GM23338 (cell line): ENCODE measurements at regions not wholly inside any gene's neighbourhood (a gene's known extent, or its start where the extent isn't known, plus 50 kb on each side); places are given as distances from the start of the nearest gene placed in this dataset.
A peak's percentile ranks its signal among the peaks of the same experiment; 100 is the strongest.

ENCODE experiments used
- ATAC-seq: fragments of 200-7000 bp; cut with Tn5 transposase; 3 replicates; pipeline ENCODE4 v1.9.1; 2020
- DNase-seq: peaks from one replicate; pipeline ENCODE4 v3.0.0-alpha.2; 2015; ENCODE audit warnings: low spot score
- H2AFZ ChIP-seq: fragments of 200-600 bp; sonication (generic); 2 replicates; pipeline ENCODE4 v1.8.0; 2016; ENCODE audit warnings: antibody characterized with exemption, mild to moderate bottlenecking, moderate library complexity
- H3F3A ChIP-seq: fragments of 200-600 bp; sonication (generic); replicated peaks from 2 replicates; pipeline ENCODE4 v1.8.0; 2017; ENCODE audit warnings: antibody characterized with exemption, mixed run types, low read depth
- H3K27ac ChIP-seq: fragments of 200-600 bp; sonication (generic); 2 replicates; pipeline ENCODE4 v1.6.1; 2016; ENCODE audit warnings: low read depth
- H3K27me3 ChIP-seq: fragments of 200-600 bp; sonication (generic); 2 replicates; pipeline ENCODE4 v1.8.0; 2016; ENCODE audit warnings: mild to moderate bottlenecking, mixed run types, moderate library complexity; ENCODE audit not compliant: insufficient read depth
- H3K36me3 ChIP-seq: fragments of 200-600 bp; sonication (generic); 2 replicates; pipeline ENCODE4 v1.8.0; 2016; ENCODE audit warnings: mild to moderate bottlenecking; ENCODE audit not compliant: insufficient read depth
- H3K4me1 ChIP-seq: fragments of 200-600 bp; sonication (generic); 2 replicates; pipeline ENCODE4 v1.8.0; 2016; ENCODE audit warnings: mild to moderate bottlenecking, moderate library complexity; ENCODE audit not compliant: insufficient read depth
- H3K4me2 ChIP-seq: fragments of 200-600 bp; sonication (generic); 2 replicates; pipeline ENCODE4 v1.7.1; 2017; ENCODE audit warnings: mixed run types
- H3K4me3 ChIP-seq: fragments of 200-600 bp; sonication (generic); 2 replicates; pipeline ENCODE4 v1.6.1; 2016; ENCODE audit warnings: mixed run types
- H3K79me2 ChIP-seq: fragments of 200-600 bp; sonication (generic); replicated peaks from 2 replicates; pipeline ENCODE4 v1.8.0; 2017; ENCODE audit warnings: mild to moderate bottlenecking; ENCODE audit not compliant: insufficient read depth
- H3K9me2 ChIP-seq: fragments of 200-600 bp; sonication (generic); 2 replicates; pipeline ENCODE4 v1.8.0; 2017; ENCODE audit not compliant: insufficient read depth
- H4K20me1 ChIP-seq: fragments of 200-600 bp; sonication (generic); replicated peaks from 2 replicates; pipeline ENCODE4 v1.8.0; 2017; ENCODE audit warnings: mild to moderate bottlenecking; ENCODE audit not compliant: insufficient read depth
- H3K27ac Mint-ChIP-seq: 2 replicates; pipeline ENCODE4 v1.8.0; 2020; ENCODE audit warnings: inconsistent platforms, mild to moderate bottlenecking, moderate library complexity, mixed read lengths
- H3K27me3 Mint-ChIP-seq: 3 replicates; pipeline ENCODE4 v1.8.0; 2022; ENCODE audit warnings: low read depth, mild to moderate bottlenecking, moderate library complexity, mixed read lengths, inconsistent platforms; ENCODE audit not compliant: insufficient read depth, poor library complexity
- H3K36me3 Mint-ChIP-seq: 3 replicates; pipeline ENCODE4 v1.8.0; 2021; ENCODE audit warnings: low read depth, mild to moderate bottlenecking, inconsistent platforms, moderate library complexity, mixed read lengths
- H3K4me1 Mint-ChIP-seq: 3 replicates; pipeline ENCODE4 v1.8.0; 2020; ENCODE audit warnings: mild to moderate bottlenecking, inconsistent platforms, mixed read lengths
- H3K4me3 Mint-ChIP-seq: 3 replicates; pipeline ENCODE4 v1.8.0; 2021; ENCODE audit warnings: moderate library complexity, mild to moderate bottlenecking, inconsistent platforms, mixed read lengths
- H3K9me3 Mint-ChIP-seq: 3 replicates; pipeline ENCODE4 v1.8.0; 2020; ENCODE audit warnings: moderate library complexity, mild to moderate bottlenecking, inconsistent platforms, mixed read lengths
- CREB1 ChIP-seq: fragments of 250-450 bp; sonication (Bioruptor Pico); IDR thresholded peaks from 2 replicates; pipeline ENCODE4 v1.5.0; 2020; ENCODE audit warnings: low read depth, mild to moderate bottlenecking, moderate library complexity
- EZH2 ChIP-seq: fragments of 200-600 bp; sonication (generic); IDR thresholded peaks from one replicate; pipeline ENCODE4 v1.8.0; 2017; ENCODE audit warnings: antibody characterized with exemption, mild to moderate bottlenecking, low read depth; ENCODE audit not compliant: unreplicated experiment
- EZH2phosphoT487 ChIP-seq: fragments of 200-600 bp; sonication (generic); IDR thresholded peaks from one replicate; pipeline ENCODE4 v1.8.1; 2018; ENCODE audit warnings: antibody characterized with exemption; ENCODE audit not compliant: unreplicated experiment
- JUNB ChIP-seq: IDR thresholded peaks from one replicate; pipeline ENCODE4 v1.6.1; 2016; ENCODE audit warnings: antibody characterized with exemption; ENCODE audit not compliant: unreplicated experiment
- NANOG ChIP-seq: IDR thresholded peaks from 2 replicates; pipeline ENCODE4 v1.6.1; 2016; ENCODE audit warnings: antibody characterized with exemption, borderline replicate concordance
- POLR2AphosphoS5 ChIP-seq: IDR thresholded peaks from 2 replicates; pipeline ENCODE4 v1.6.1; 2016; ENCODE audit warnings: antibody characterized with exemption, low read depth
- STAT1 ChIP-seq: IDR thresholded peaks from one replicate; pipeline ENCODE4 v1.6.1; 2016; ENCODE audit warnings: antibody characterized with exemption; ENCODE audit not compliant: unreplicated experiment
- ZNF114 ChIP-seq: fragments of 250-450 bp; sonication (Bioruptor Pico); IDR thresholded peaks from 2 replicates; pipeline ENCODE4 v1.5.0; 2020; ENCODE audit warnings: mild to moderate bottlenecking, moderate library complexity
- ZNF331 ChIP-seq: fragments of 250-450 bp; sonication (Bioruptor Pico); IDR thresholded peaks from 2 replicates; pipeline ENCODE4 v1.5.0; 2020; ENCODE audit warnings: low read depth, mild to moderate bottlenecking, moderate library complexity
- TF ChIP-seq, protein P1 (sequence below): fragments of 250-450 bp; sonication (Bioruptor Pico); IDR thresholded peaks from 2 replicates; pipeline ENCODE4 v1.5.0; 2020; ENCODE audit warnings: mild to moderate bottlenecking, moderate library complexity
- TF ChIP-seq, protein P2 (sequence below): IDR thresholded peaks from one replicate; pipeline ENCODE4 v1.6.1; 2018; ENCODE audit warnings: antibody characterized with exemption; ENCODE audit not compliant: unreplicated experiment
- TF ChIP-seq, protein P3 (sequence below): IDR thresholded peaks from 2 replicates; pipeline ENCODE4 v1.6.1; 2016; ENCODE audit warnings: antibody characterized with exemption
- TF ChIP-seq, protein P4 (sequence below), 2 experiments: fragments of 200-600 bp in 1 of 2; sonication (generic) in 1 of 2; conservative IDR thresholded peaks; 2 replicates each; pipeline versions ENCODE4 v1.5.1 to v1.6.1; 2016 to 2017; ENCODE audit warnings: antibody characterized with exemption in 2 of 2, low read depth in 2 of 2, mild to moderate bottlenecking in 2 of 2, moderate library complexity in 1 of 2

DNA sequence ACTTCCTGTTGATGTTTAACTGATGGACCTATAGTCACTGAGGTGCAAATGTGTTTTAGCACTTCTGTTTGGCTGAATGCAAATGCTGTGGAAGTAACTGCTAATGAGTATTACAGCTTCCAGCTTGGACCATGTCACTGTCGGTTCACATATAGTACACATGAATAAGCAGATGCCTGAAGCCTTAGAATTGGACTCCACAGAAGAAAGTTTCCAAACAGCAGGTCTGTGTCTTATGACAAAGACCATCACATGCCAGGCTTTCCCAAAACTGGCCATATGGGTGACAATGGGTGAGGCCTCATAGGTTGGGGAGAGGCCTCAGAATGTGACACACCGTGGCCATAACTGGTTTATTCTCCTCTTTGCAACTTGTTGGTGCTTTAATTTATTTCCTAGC, 241.8 kb downstream of the WNT5A start:
- no peaks in the 10 kb centered on the region for H3K79me2 ChIP-seq
- DNase-seq (no peak), ATAC-seq (no peak)
- H3K9me3 Mint-ChIP-seq: peaks cover 20% of the 10 kb centered on the region
- H3K27ac ChIP-seq: no peak overlapping the region
- no peak overlapping the region for H3K27ac Mint-ChIP-seq
- H3F3A ChIP-seq: no peaks in the 10 kb centered on the region
- H3K4me2 ChIP-seq: no peak overlapping the region
- no peaks in the 10 kb centered on the region for H3K36me3 ChIP-seq
- H3K36me3 Mint-ChIP-seq: peaks cover 15% of the 10 kb centered on the region
- peaks cover 2% of the 10 kb centered on the region for H3K27me3 Mint-ChIP-seq
- no peak overlapping the region for H3K4me3 ChIP-seq
- TF ChIP-seq STAT1 (no peak), EZH2phosphoT487 (no peak), JUNB (no peak), NANOG (no peak), ZNF331 (no peak), CREB1 (CRISPR knock-in tag) (no peak), POLR2AphosphoS5 (no peak), ZNF114 (CRISPR knock-in tag) (no peak), EZH2 (no peak)
- TF ChIP-seq, protein P1, sequence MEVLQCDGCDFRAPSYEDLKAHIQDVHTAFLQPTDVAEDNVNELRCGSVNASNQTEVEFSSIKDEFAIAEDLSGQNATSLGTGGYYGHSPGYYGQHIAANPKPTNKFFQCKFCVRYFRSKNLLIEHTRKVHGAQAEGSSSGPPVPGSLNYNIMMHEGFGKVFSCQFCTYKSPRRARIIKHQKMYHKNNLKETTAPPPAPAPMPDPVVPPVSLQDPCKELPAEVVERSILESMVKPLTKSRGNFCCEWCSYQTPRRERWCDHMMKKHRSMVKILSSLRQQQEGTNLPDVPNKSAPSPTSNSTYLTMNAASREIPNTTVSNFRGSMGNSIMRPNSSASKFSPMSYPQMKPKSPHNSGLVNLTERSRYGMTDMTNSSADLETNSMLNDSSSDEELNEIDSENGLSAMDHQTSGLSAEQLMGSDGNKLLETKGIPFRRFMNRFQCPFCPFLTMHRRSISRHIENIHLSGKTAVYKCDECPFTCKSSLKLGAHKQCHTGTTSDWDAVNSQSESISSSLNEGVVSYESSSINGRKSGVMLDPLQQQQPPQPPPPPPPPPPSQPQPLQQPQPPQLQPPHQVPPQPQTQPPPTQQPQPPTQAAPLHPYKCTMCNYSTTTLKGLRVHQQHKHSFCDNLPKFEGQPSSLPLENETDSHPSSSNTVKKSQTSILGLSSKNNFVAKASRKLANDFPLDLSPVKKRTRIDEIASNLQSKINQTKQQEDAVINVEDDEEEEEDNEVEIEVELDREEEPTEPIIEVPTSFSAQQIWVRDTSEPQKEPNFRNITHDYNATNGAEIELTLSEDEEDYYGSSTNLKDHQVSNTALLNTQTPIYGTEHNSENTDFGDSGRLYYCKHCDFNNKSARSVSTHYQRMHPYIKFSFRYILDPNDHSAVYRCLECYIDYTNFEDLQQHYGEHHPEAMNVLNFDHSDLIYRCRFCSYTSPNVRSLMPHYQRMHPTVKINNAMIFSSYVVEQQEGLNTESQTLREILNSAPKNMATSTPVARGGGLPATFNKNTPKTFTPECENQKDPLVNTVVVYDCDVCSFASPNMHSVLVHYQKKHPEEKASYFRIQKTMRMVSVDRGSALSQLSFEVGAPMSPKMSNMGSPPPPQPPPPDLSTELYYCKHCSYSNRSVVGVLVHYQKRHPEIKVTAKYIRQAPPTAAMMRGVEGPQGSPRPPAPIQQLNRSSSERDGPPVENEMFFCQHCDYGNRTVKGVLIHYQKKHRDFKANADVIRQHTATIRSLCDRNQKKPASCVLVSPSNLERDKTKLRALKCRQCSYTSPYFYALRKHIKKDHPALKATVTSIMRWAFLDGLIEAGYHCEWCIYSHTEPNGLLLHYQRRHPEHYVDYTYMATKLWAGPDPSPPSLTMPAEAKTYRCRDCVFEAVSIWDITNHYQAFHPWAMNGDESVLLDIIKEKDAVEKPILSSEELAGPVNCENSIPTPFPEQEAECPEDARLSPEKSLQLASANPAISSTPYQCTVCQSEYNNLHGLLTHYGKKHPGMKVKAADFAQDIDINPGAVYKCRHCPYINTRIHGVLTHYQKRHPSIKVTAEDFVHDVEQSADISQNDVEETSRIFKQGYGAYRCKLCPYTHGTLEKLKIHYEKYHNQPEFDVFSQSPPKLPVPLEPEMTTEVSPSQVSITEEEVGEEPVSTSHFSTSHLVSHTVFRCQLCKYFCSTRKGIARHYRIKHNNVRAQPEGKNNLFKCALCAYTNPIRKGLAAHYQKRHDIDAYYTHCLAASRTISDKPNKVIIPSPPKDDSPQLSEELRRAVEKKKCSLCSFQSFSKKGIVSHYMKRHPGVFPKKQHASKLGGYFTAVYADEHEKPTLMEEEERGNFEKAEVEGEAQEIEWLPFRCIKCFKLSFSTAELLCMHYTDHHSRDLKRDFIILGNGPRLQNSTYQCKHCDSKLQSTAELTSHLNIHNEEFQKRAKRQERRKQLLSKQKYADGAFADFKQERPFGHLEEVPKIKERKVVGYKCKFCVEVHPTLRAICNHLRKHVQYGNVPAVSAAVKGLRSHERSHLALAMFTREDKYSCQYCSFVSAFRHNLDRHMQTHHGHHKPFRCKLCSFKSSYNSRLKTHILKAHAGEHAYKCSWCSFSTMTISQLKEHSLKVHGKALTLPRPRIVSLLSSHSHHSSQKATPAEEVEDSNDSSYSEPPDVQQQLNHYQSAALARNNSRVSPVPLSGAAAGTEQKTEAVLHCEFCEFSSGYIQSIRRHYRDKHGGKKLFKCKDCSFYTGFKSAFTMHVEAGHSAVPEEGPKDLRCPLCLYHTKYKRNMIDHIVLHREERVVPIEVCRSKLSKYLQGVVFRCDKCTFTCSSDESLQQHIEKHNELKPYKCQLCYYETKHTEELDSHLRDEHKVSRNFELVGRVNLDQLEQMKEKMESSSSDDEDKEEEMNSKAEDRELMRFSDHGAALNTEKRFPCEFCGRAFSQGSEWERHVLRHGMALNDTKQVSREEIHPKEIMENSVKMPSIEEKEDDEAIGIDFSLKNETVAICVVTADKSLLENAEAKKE (CRISPR knock-in tag): no peak
- TF ChIP-seq, protein P2, sequence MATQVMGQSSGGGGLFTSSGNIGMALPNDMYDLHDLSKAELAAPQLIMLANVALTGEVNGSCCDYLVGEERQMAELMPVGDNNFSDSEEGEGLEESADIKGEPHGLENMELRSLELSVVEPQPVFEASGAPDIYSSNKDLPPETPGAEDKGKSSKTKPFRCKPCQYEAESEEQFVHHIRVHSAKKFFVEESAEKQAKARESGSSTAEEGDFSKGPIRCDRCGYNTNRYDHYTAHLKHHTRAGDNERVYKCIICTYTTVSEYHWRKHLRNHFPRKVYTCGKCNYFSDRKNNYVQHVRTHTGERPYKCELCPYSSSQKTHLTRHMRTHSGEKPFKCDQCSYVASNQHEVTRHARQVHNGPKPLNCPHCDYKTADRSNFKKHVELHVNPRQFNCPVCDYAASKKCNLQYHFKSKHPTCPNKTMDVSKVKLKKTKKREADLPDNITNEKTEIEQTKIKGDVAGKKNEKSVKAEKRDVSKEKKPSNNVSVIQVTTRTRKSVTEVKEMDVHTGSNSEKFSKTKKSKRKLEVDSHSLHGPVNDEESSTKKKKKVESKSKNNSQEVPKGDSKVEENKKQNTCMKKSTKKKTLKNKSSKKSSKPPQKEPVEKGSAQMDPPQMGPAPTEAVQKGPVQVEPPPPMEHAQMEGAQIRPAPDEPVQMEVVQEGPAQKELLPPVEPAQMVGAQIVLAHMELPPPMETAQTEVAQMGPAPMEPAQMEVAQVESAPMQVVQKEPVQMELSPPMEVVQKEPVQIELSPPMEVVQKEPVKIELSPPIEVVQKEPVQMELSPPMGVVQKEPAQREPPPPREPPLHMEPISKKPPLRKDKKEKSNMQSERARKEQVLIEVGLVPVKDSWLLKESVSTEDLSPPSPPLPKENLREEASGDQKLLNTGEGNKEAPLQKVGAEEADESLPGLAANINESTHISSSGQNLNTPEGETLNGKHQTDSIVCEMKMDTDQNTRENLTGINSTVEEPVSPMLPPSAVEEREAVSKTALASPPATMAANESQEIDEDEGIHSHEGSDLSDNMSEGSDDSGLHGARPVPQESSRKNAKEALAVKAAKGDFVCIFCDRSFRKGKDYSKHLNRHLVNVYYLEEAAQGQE: no peak
- TF ChIP-seq, protein P3, sequence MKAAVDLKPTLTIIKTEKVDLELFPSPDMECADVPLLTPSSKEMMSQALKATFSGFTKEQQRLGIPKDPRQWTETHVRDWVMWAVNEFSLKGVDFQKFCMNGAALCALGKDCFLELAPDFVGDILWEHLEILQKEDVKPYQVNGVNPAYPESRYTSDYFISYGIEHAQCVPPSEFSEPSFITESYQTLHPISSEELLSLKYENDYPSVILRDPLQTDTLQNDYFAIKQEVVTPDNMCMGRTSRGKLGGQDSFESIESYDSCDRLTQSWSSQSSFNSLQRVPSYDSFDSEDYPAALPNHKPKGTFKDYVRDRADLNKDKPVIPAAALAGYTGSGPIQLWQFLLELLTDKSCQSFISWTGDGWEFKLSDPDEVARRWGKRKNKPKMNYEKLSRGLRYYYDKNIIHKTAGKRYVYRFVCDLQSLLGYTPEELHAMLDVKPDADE: no peak
- TF ChIP-seq, protein P4, sequence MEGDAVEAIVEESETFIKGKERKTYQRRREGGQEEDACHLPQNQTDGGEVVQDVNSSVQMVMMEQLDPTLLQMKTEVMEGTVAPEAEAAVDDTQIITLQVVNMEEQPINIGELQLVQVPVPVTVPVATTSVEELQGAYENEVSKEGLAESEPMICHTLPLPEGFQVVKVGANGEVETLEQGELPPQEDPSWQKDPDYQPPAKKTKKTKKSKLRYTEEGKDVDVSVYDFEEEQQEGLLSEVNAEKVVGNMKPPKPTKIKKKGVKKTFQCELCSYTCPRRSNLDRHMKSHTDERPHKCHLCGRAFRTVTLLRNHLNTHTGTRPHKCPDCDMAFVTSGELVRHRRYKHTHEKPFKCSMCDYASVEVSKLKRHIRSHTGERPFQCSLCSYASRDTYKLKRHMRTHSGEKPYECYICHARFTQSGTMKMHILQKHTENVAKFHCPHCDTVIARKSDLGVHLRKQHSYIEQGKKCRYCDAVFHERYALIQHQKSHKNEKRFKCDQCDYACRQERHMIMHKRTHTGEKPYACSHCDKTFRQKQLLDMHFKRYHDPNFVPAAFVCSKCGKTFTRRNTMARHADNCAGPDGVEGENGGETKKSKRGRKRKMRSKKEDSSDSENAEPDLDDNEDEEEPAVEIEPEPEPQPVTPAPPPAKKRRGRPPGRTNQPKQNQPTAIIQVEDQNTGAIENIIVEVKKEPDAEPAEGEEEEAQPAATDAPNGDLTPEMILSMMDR (conservative IDR thresholded peaks at IDR 0.05; ENCODE audit: low read depth in 2 of 2): no peak
- H3K4me1 Mint-ChIP-seq: peaks cover 13% of the 10 kb centered on the region; the same call in 2 of the 3 replicates
- H4K20me1 ChIP-seq: no peaks in the 10 kb centered on the region
- no peak overlapping the region for H3K4me3 Mint-ChIP-seq
- H3K4me1 ChIP-seq: 0 out of 2 replicates have a peak, but pooled peaks cover 8% of the 10 kb centered on the region
- H3K9me2 ChIP-seq: 0 out of 2 replicates have a peak, but pooled peaks cover 3% of the 10 kb centered on the region
- peak overlapping the region; percentile 50; the same call in 1 of the 2 replicates for H2AFZ ChIP-seq
- no peaks in the 10 kb centered on the region for H3K27me3 ChIP-seq
